ENCODE measurements at regions not wholly inside any gene's neighbourhood (a gene's known extent, or its start where the extent isn't known, plus 50 kb on each side); places are given as distances from the start of the nearest gene placed in this dataset.

GRCh38 chr2:238796223-238796885, 51.5 kb upstream of the TWIST2 start:
- no peak for DNase-seq

- no peak for DNase-seq
These were observed 50.3 kb upstream of the TWIST2 start for GRCh38 chr2:238797537-238797936.
